Hepatocyte (in vitro differentiated cells): ENCODE measurements at regions not wholly inside any gene's neighbourhood (a gene's known extent, or its start where the extent isn't known, plus 50 kb on each side); places are given as distances from the start of the nearest gene placed in this dataset.

ENCODE experiments used
- DNase-seq: peaks from one replicate; pipeline ENCODE4 v3.0.0-alpha.2; 2016; ENCODE audit warnings: low spot score
- H2AFZ ChIP-seq: fragments of 200-600 bp; sonication (generic); 2 replicates; pipeline ENCODE4 v1.6.0; 2016; ENCODE audit warnings: antibody characterized with exemption, mild to moderate bottlenecking
- H3K27ac ChIP-seq: fragments of 200-600 bp; sonication (generic); 2 replicates; pipeline ENCODE4 v1.5.1; 2016; ENCODE audit warnings: mild to moderate bottlenecking
- H3K27me3 ChIP-seq: fragments of 200-600 bp; sonication (generic); 2 replicates; pipeline ENCODE4 v1.6.1; 2016
- H3K36me3 ChIP-seq: fragments of 200-600 bp; sonication (generic); replicated peaks from 2 replicates; pipeline ENCODE4 v1.5.1; 2016; ENCODE audit warnings: low read depth; ENCODE audit not compliant: insufficient read depth
- H3K4me1 ChIP-seq: fragments of 200-600 bp; sonication (generic); 2 replicates; pipeline ENCODE4 v1.5.1; 2016; ENCODE audit warnings: mild to moderate bottlenecking, moderate library complexity; ENCODE audit not compliant: insufficient read depth
- H3K4me2 ChIP-seq: fragments of 200-600 bp; sonication (generic); 2 replicates; pipeline ENCODE4 v1.6.0; 2016
- H3K4me3 ChIP-seq: fragments of 200-600 bp; sonication (generic); 2 replicates; pipeline ENCODE4 v1.5.1; 2016; ENCODE audit warnings: mild to moderate bottlenecking
- H3K79me2 ChIP-seq: fragments of 200-600 bp; sonication (generic); 2 replicates; pipeline ENCODE4 v1.6.0; 2017; ENCODE audit warnings: mild to moderate bottlenecking
- H3K9me2 ChIP-seq: fragments of 200-600 bp; sonication (generic); replicated peaks from 2 replicates; pipeline ENCODE4 v1.6.0; 2017; ENCODE audit warnings: mild to moderate bottlenecking; ENCODE audit not compliant: insufficient read depth
- H3K9me3 ChIP-seq: fragments of 200-600 bp; sonication (generic); 2 replicates; pipeline ENCODE4 v1.5.1; 2016; ENCODE audit warnings: low read depth, mild to moderate bottlenecking
- H4K20me1 ChIP-seq: fragments of 200-600 bp; sonication (generic); 2 replicates; pipeline ENCODE4 v1.6.0; 2016; ENCODE audit warnings: mild to moderate bottlenecking; ENCODE audit not compliant: insufficient read depth, poor library complexity, severe bottlenecking
- CTCF ChIP-seq: fragments of 200-600 bp; sonication (generic); IDR thresholded peaks from 2 replicates; pipeline ENCODE4 v1.5.1; 2016; ENCODE audit warnings: antibody characterized with exemption, mild to moderate bottlenecking; ENCODE audit not compliant: poor library complexity
- EZH2 ChIP-seq: fragments of 200-600 bp; sonication (generic); IDR thresholded peaks from 2 replicates; pipeline ENCODE4 v1.6.1; 2016; ENCODE audit warnings: antibody characterized with exemption, mild to moderate bottlenecking, borderline replicate concordance
- EZH2phosphoT487 ChIP-seq: fragments of 200-600 bp; sonication (generic); IDR thresholded peaks from one replicate; pipeline ENCODE4 v1.6.1; 2018; ENCODE audit warnings: antibody characterized with exemption, mild to moderate bottlenecking, low read depth, moderate library complexity; ENCODE audit not compliant: unreplicated experiment, severe bottlenecking
- WGBS: methylation state at CpG from one replicate; pipeline ENCODE4 v1.1.6; 2016; ENCODE audit warnings: low lambda C conversion rate; ENCODE audit errors: missing lambda C conversion rate; 5-methylcytosine and 5-hydroxymethylcytosine counted together

GRCh38 chr10:3325954-3326750 lies 153.6 kb upstream of the PITRM1 start:
- Histone ChIP-seq H3K27ac (no peak overlapping the region), H3K27me3 (no peaks in the 10 kb centered on the region), H3K36me3 (no peaks in the 10 kb centered on the region), H3K79me2 (no peaks in the 10 kb centered on the region), H3K9me3 (no peaks in the 10 kb centered on the region), H3K4me2 (no peak overlapping the region), H3K9me2 (no peaks in the 10 kb centered on the region), H2AFZ (no peak overlapping the region), H4K20me1 (no peaks in the 10 kb centered on the region), H3K4me3 (no peak overlapping the region), H3K4me1 (no peaks in the 10 kb centered on the region)
- 83% methylated on average over 7 of the region's 7 CpGs for WGBS
- TF ChIP-seq CTCF (no peak), EZH2phosphoT487 (no peak), EZH2 (no peak)
- no peak for DNase-seq

- H3K36me3 ChIP-seq = no peaks in the 10 kb centered on the region
- H4K20me1 ChIP-seq = no peaks in the 10 kb centered on the region
- TF ChIP-seq EZH2phosphoT487 = no peak
- no peak for TF ChIP-seq CTCF
- TF ChIP-seq EZH2 = no peak
- H3K4me1 ChIP-seq = no peaks in the 10 kb centered on the region
- 89% methylated on average over 8 of the region's 8 CpGs for WGBS
- H3K27me3 ChIP-seq = no peaks in the 10 kb centered on the region
- no peak overlapping the region for H2AFZ ChIP-seq
- H3K9me2 ChIP-seq = no peaks in the 10 kb centered on the region
- H3K9me3 ChIP-seq = no peaks in the 10 kb centered on the region
- no peak overlapping the region for H3K4me2 ChIP-seq
- no peak for DNase-seq
- no peak overlapping the region for H3K4me3 ChIP-seq
- no peak overlapping the region for H3K27ac ChIP-seq
- no peaks in the 10 kb centered on the region for H3K79me2 ChIP-seq
Measured at GRCh38 chr10:3324612-3325038, 152.0 kb upstream of the PITRM1 start.

GRCh38 chr10:3323865-3324498 lies 151.4 kb upstream of the PITRM1 start:
- no peaks in the 10 kb centered on the region for H3K9me2 ChIP-seq
- no peak overlapping the region for H3K27ac ChIP-seq
- no peaks in the 10 kb centered on the region for H3K36me3 ChIP-seq
- no peak overlapping the region for H3K4me3 ChIP-seq
- H2AFZ ChIP-seq = no peak overlapping the region
- 92% methylated on average over 11 of the region's 11 CpGs for WGBS
- no peaks in the 10 kb centered on the region for H4K20me1 ChIP-seq
- H3K27me3 ChIP-seq = no peaks in the 10 kb centered on the region
- H3K79me2 ChIP-seq = no peaks in the 10 kb centered on the region
- no peaks in the 10 kb centered on the region for H3K4me1 ChIP-seq
- no peak for DNase-seq
- TF ChIP-seq CTCF (no peak), EZH2 (no peak), EZH2phosphoT487 (no peak)
- no peaks in the 10 kb centered on the region for H3K9me3 ChIP-seq
- no peak overlapping the region for H3K4me2 ChIP-seq
